ENCODE measurements at regions not wholly inside any gene's neighbourhood (a gene's known extent, or its start where the extent isn't known, plus 50 kb on each side); places are given as distances from the start of the nearest gene placed in this dataset.

DNA sequence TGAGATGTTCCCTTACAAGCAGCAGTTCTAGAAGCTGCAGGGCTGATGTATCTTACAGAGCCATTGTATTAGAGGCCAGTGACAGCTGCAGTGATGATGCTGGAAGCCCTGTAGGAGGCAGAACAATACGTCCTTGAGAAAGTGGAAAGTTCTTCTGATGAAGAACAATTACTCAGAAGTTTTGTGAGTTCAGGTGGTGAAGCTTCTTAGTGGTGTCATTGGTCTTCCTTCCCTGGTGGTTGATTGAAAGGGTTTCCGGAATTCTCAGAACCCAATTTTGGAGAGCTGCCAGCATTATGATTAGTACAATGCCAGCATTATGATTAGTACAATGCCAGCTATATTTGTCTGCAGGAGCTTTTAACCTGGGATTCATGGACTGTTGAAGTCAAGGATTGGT, 356.4 kb downstream of the MFSD1 start:
- TF ChIP-seq POLR2A (IDR thresholded peaks at IDR 0.05): no peak
- TF ChIP-seq, protein P1, sequence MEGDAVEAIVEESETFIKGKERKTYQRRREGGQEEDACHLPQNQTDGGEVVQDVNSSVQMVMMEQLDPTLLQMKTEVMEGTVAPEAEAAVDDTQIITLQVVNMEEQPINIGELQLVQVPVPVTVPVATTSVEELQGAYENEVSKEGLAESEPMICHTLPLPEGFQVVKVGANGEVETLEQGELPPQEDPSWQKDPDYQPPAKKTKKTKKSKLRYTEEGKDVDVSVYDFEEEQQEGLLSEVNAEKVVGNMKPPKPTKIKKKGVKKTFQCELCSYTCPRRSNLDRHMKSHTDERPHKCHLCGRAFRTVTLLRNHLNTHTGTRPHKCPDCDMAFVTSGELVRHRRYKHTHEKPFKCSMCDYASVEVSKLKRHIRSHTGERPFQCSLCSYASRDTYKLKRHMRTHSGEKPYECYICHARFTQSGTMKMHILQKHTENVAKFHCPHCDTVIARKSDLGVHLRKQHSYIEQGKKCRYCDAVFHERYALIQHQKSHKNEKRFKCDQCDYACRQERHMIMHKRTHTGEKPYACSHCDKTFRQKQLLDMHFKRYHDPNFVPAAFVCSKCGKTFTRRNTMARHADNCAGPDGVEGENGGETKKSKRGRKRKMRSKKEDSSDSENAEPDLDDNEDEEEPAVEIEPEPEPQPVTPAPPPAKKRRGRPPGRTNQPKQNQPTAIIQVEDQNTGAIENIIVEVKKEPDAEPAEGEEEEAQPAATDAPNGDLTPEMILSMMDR (IDR thresholded peaks at IDR 0.05): no peak
- no peak overlapping the region for H3K4me3 ChIP-seq
- WGBS, 4 donors: 27 to 47% (median 34%) methylated on average over 2 of the region's 2 CpGs
- H3K36me3 ChIP-seq (replicated peaks in 1 of 2): no peaks in the 10 kb centered on the region
- H3K4me1 ChIP-seq (replicated peaks in 1 of 2): no peaks in the 10 kb centered on the region
- H3K27ac ChIP-seq: no peak overlapping the region
- H3K9me3 ChIP-seq (replicated peaks in 1 of 3): no peaks in the 10 kb centered on the region
- intact Hi-C loops (cut with DNase I): no loop called here
- no peaks in the 10 kb centered on the region for H3K27me3 ChIP-seq
- no peak for DNase-seq

DNA sequence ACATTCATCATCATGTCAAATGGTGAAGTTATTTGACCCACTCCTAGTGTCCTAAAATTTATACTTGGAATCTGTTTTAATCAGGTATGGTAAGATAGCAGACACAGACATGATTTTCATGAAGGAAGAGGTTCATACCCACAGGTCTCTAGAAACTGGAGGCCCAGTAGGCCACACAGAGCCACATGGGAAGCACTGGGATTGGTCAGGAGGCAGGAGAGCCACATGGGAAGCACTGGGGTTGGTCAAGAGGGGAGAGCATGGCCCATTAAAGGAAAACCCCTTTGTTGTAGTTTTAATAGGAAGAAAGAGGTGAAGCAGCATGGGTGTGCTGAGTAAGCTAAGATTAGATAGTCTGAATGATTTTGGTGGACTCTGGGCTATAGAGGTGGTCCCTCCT, 356.9 kb downstream of the MFSD1 start:
- H3K9me3 ChIP-seq (replicated peaks in 1 of 3): no peaks in the 10 kb centered on the region
- intact Hi-C loops (cut with DNase I): no loop called here
- H3K4me1 ChIP-seq (replicated peaks in 1 of 2): no peaks in the 10 kb centered on the region
- H3K4me3 ChIP-seq: no peak overlapping the region
- H3K27ac ChIP-seq: no peak overlapping the region
- TF ChIP-seq POLR2A (IDR thresholded peaks at IDR 0.05): no peak
- TF ChIP-seq, protein P1 (IDR thresholded peaks at IDR 0.05): no peak
- no peaks in the 10 kb centered on the region for H3K27me3 ChIP-seq
- no peak for DNase-seq
- H3K36me3 ChIP-seq (replicated peaks in 1 of 2): no peaks in the 10 kb centered on the region

DNA sequence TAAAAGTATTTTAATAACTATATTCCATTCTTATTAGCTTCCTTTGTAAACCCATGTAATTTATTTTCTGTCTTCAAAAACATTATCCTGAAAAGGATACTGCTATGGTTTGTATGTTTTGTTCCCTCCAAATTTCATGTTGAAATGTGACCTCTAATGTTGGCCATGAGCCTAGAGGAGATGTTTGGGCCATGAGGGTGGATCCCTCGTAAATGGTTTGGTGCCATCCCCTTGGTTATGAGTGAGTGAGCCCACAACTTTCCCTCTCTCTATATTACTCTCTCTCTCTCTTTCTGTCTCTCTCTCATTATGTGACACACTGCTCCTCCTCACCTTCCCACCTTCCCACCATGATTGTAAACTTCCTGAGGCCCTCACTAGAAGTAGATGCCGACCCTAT, 357.7 kb downstream of the MFSD1 start:
- TF ChIP-seq, protein P1 (IDR thresholded peaks at IDR 0.05): no peak
- no peak for TF ChIP-seq POLR2A (IDR thresholded peaks at IDR 0.05)
- 75 to 92% (median 81%) methylated on average over 2 of the region's 2 CpGs for WGBS, 4 donors

DNA sequence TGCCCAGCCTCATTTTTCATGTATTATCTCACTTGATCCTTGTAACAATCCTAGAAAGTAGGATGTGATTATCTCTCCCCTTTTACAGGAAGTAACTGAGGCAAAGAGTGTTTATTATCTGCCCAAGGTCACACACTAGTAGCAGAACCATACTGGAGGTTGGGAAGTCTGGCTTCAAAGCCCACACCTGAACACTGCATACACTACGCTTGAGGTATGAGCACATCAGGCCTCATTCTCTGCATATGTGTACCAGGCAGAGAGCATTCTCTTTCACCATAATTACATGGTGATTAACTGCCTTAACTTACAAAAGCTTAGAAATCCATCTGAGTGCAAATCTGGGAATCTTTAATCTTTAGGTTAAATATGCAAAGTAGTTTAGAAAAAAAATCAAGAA, 361.8 kb downstream of the MFSD1 start:
- H3K9me3 ChIP-seq (replicated peaks in 1 of 3): no peaks in the 10 kb centered on the region

More for the DNA sequence above, 357.7 kb downstream of the MFSD1 start:
- no peaks in the 10 kb centered on the region for H3K27me3 ChIP-seq
- intact Hi-C loops (cut with DNase I): no loop called here
- H3K9me3 ChIP-seq (replicated peaks in 1 of 3): no peaks in the 10 kb centered on the region
- no peak overlapping the region for H3K27ac ChIP-seq
- DNase-seq: no peak
- H3K4me3 ChIP-seq: no peak overlapping the region
- H3K4me1 ChIP-seq (replicated peaks in 1 of 2): no peaks in the 10 kb centered on the region
- no peaks in the 10 kb centered on the region for H3K36me3 ChIP-seq (replicated peaks in 1 of 2)

More for the DNA sequence above, 361.8 kb downstream of the MFSD1 start:
- no peak for DNase-seq
- Histone ChIP-seq H3K4me3 (no peak overlapping the region), H3K27ac (no peak overlapping the region), H3K27me3 (no peaks in the 10 kb centered on the region), H3K36me3 (replicated peaks in 1 of 2) (no peaks in the 10 kb centered on the region), H3K4me1 (replicated peaks in 1 of 2) (no peaks in the 10 kb centered on the region)
- intact Hi-C loops (cut with DNase I): no loop called here
- TF ChIP-seq POLR2A (IDR thresholded peaks at IDR 0.05): no peak
- TF ChIP-seq, protein P1 (IDR thresholded peaks at IDR 0.05): no peak
- 74 to 100% (median 90%) methylated on average over 1 of the region's 1 CpG for whole genome bisulfite sequencing, 4 donors

Measured in adrenal gland (tissue), 9 donors.